Brain microvascular endothelial cell (primary cell): ENCODE measurements at regions not wholly inside any gene's neighbourhood (a gene's known extent, or its start where the extent isn't known, plus 50 kb on each side); places are given as distances from the start of the nearest gene placed in this dataset.

Experiments used
- DNase-seq: peaks from one replicate; pipeline ENCODE4 v3.0.0-alpha.2; 2020
- H3K27ac ChIP-seq: fragments of 250-450 bp; sonication (Bioruptor Pico); 2 replicates; pipeline ENCODE4 v1.5.1; 2020; ENCODE audit warnings: mild to moderate bottlenecking, moderate library complexity
- H3K27me3 ChIP-seq: fragments of 250-450 bp; sonication (Bioruptor Pico); replicated peaks from 2 replicates; pipeline ENCODE4 v1.5.1; 2020; ENCODE audit warnings: mild to moderate bottlenecking
- H3K36me3 ChIP-seq: fragments of 250-450 bp; sonication (Bioruptor Pico); replicated peaks from 2 replicates; pipeline ENCODE4 v1.5.1; 2020; ENCODE audit warnings: mild to moderate bottlenecking
- H3K4me3 ChIP-seq: 2 replicates; pipeline ENCODE4 v1.5.1; 2011; ENCODE audit warnings: low read depth, mild to moderate bottlenecking, control low read depth, low read length, moderate library complexity
- CTCF ChIP-seq: IDR thresholded peaks from 2 replicates; pipeline ENCODE4 v1.5.1; 2011; ENCODE audit warnings: low read depth, mild to moderate bottlenecking, moderate library complexity, low read length, control low read depth, inconsistent platforms; ENCODE audit errors: missing control alignments
- in situ Hi-C: cut with HindIII; loops from 2 replicates; pipeline ENCODE4 v1.10.0; 2017; ENCODE audit warnings: low sequenced_read_pairs, low pct_ligation_motif_present

- no peak for DNase-seq
- in situ Hi-C loops: no loop called here
Observed at GRCh38 chr18:25453556-25454269, 101.7 kb upstream of the ZNF521 start.

GRCh38 chr18:25451077-25451658, 99.2 kb upstream of the ZNF521 start:
- no peaks in the 10 kb centered on the region for H3K27me3 ChIP-seq
- TF ChIP-seq CTCF: no peak
- H3K27ac ChIP-seq: no peak overlapping the region
- no peaks in the 10 kb centered on the region for H3K36me3 ChIP-seq
- no peak overlapping the region for H3K4me3 ChIP-seq
- no peak for DNase-seq
- in situ Hi-C loops: no loop called here

More at GRCh38 chr18:25453556-25454269, 101.7 kb upstream of the ZNF521 start:
- Histone ChIP-seq H3K27ac (no peak overlapping the region), H3K27me3 (no peaks in the 10 kb centered on the region), H3K4me3 (no peak overlapping the region), H3K36me3 (no peaks in the 10 kb centered on the region)
- TF ChIP-seq CTCF: no peak

- no peak overlapping the region for H3K4me3 ChIP-seq
- H3K36me3 ChIP-seq: no peaks in the 10 kb centered on the region
- no peaks in the 10 kb centered on the region for H3K27me3 ChIP-seq
- in situ Hi-C loops: no loop called here
- no peak overlapping the region for H3K27ac ChIP-seq
- no peak for TF ChIP-seq CTCF
- no peak for DNase-seq
Observed at GRCh38 chr18:25449046-25449445, 97.1 kb upstream of the ZNF521 start.

GRCh38 chr18:25446972-25447371, 95.0 kb upstream of the ZNF521 start:
- in situ Hi-C loops: no loop called here
- Histone ChIP-seq H3K27me3 (no peaks in the 10 kb centered on the region), H3K27ac (no peak overlapping the region), H3K4me3 (no peak overlapping the region), H3K36me3 (no peaks in the 10 kb centered on the region)
- no peak for DNase-seq
- TF ChIP-seq CTCF: no peak

- no peaks in the 10 kb centered on the region for H3K27me3 ChIP-seq
- H3K27ac ChIP-seq: no peak overlapping the region
- no peaks in the 10 kb centered on the region for H3K36me3 ChIP-seq
- in situ Hi-C loops: no loop called here
- no peak for DNase-seq
- no peak overlapping the region for H3K4me3 ChIP-seq
- no peak for TF ChIP-seq CTCF
Observed at GRCh38 chr18:25445430-25445829, 93.5 kb upstream of the ZNF521 start.
